ENCODE measurements at regions not wholly inside any gene's neighbourhood (a gene's known extent, or its start where the extent isn't known, plus 50 kb on each side); places are given as distances from the start of the nearest gene placed in this dataset.

GRCh38 chr4:60452266-60452665, 747.9 kb upstream of the ADGRL3 start:
- DNase-seq, result no peak
- no peak for FAIRE-seq
- H3K36me3 ChIP-seq (ENCODE audit: control insufficient read depth in 2 of 3, insufficient read depth in 3 of 3, low read length in 3 of 3), result no peaks in the 10 kb centered on the region

GRCh38 chr4:60455380-60455779, 744.7 kb upstream of the ADGRL3 start:
- DNase-seq, result no peak
- no peak for FAIRE-seq
- H3K9ac ChIP-seq (ENCODE audit: low read length in 3 of 3), result no peak overlapping the region
- intact Hi-C loops (cut with DNase I), result no loop called here
- no peaks in the 10 kb centered on the region for H3K9me3 ChIP-seq (ENCODE audit: control insufficient read depth in 2 of 3, insufficient read depth in 1 of 3, low read length in 3 of 3)
- no peaks in the 10 kb centered on the region for H3K36me3 ChIP-seq (ENCODE audit: control insufficient read depth in 2 of 3, insufficient read depth in 3 of 3, low read length in 3 of 3)
- no peaks in the 10 kb centered on the region for H3K4me1 ChIP-seq (ENCODE audit: control insufficient read depth in 2 of 3, insufficient read depth in 2 of 3, low read depth in 1 of 3, low read length in 3 of 3)
- no peak overlapping the region for H3K27ac ChIP-seq (ENCODE audit: low read depth in 2 of 2, low read length in 2 of 2)
- no peak for TF ChIP-seq CTCF (IDR thresholded peaks at IDR 0.05; ENCODE audit: borderline replicate concordance, extremely low read depth, insufficient read depth)
- no peak overlapping the region for H3K4me3 ChIP-seq (ENCODE audit: low read length in 3 of 3)
- no peaks in the 10 kb centered on the region for H3K27me3 ChIP-seq (ENCODE audit: control insufficient read depth, insufficient read depth, low read length)

More at GRCh38 chr4:60452266-60452665, 747.9 kb upstream of the ADGRL3 start:
- Histone ChIP-seq H3K9me3 (ENCODE audit: control insufficient read depth in 2 of 3, insufficient read depth in 1 of 3, low read length in 3 of 3) (no peaks in the 10 kb centered on the region), H3K4me3 (ENCODE audit: low read length in 3 of 3) (no peak overlapping the region), H3K27me3 (ENCODE audit: control insufficient read depth, insufficient read depth, low read length) (no peaks in the 10 kb centered on the region), H3K27ac (ENCODE audit: low read depth in 2 of 2, low read length in 2 of 2) (no peak overlapping the region), H3K9ac (ENCODE audit: low read length in 3 of 3) (no peak overlapping the region), H3K4me1 (ENCODE audit: control insufficient read depth in 2 of 3, insufficient read depth in 2 of 3, low read depth in 1 of 3, low read length in 3 of 3) (no peaks in the 10 kb centered on the region)
- intact Hi-C loops (cut with DNase I), result no loop called here
- TF ChIP-seq CTCF (IDR thresholded peaks at IDR 0.05; ENCODE audit: borderline replicate concordance, extremely low read depth, insufficient read depth), result no peak

GRCh38 chr4:60461551-60461950, 738.6 kb upstream of the ADGRL3 start:
- H3K9ac ChIP-seq (ENCODE audit: low read length in 3 of 3), result no peak overlapping the region
- no peak for TF ChIP-seq CTCF (IDR thresholded peaks at IDR 0.05; ENCODE audit: borderline replicate concordance, extremely low read depth, insufficient read depth)
- FAIRE-seq (no peak), DNase-seq (no peak)
- H3K9me3 ChIP-seq (ENCODE audit: control insufficient read depth in 2 of 3, insufficient read depth in 1 of 3, low read length in 3 of 3), result peaks cover 0 to 9% (median 0%) of the 10 kb centered on the region in 3 donors
- no peaks in the 10 kb centered on the region for H3K4me1 ChIP-seq (ENCODE audit: control insufficient read depth in 2 of 3, insufficient read depth in 2 of 3, low read depth in 1 of 3, low read length in 3 of 3)
- no peak overlapping the region for H3K4me3 ChIP-seq (ENCODE audit: low read length in 3 of 3)
- H3K27ac ChIP-seq (ENCODE audit: low read depth in 2 of 2, low read length in 2 of 2), result no peak overlapping the region
- no peaks in the 10 kb centered on the region for H3K27me3 ChIP-seq (ENCODE audit: control insufficient read depth, insufficient read depth, low read length)
- intact Hi-C loops (cut with DNase I), result no loop called here
- no peaks in the 10 kb centered on the region for H3K36me3 ChIP-seq (ENCODE audit: control insufficient read depth in 2 of 3, insufficient read depth in 3 of 3, low read length in 3 of 3)

- intact Hi-C loops (cut with DNase I), result no loop called here
- Histone ChIP-seq H3K9ac (ENCODE audit: low read length in 3 of 3) (no peak overlapping the region), H3K36me3 (ENCODE audit: control insufficient read depth in 2 of 3, insufficient read depth in 3 of 3, low read length in 3 of 3) (no peaks in the 10 kb centered on the region), H3K27ac (ENCODE audit: low read depth in 2 of 2, low read length in 2 of 2) (no peak overlapping the region), H3K4me3 (ENCODE audit: low read length in 3 of 3) (no peak overlapping the region), H3K4me1 (ENCODE audit: control insufficient read depth in 2 of 3, insufficient read depth in 2 of 3, low read depth in 1 of 3, low read length in 3 of 3) (no peaks in the 10 kb centered on the region), H3K27me3 (ENCODE audit: control insufficient read depth, insufficient read depth, low read length) (no peaks in the 10 kb centered on the region), H3K9me3 (ENCODE audit: control insufficient read depth in 2 of 3, insufficient read depth in 1 of 3, low read length in 3 of 3) (peaks cover 0 to 9% (median 0%) of the 10 kb centered on the region in 3 donors)
- DNase-seq (no peak), FAIRE-seq (no peak)
- TF ChIP-seq CTCF (IDR thresholded peaks at IDR 0.05; ENCODE audit: borderline replicate concordance, extremely low read depth, insufficient read depth), result no peak
Observed at GRCh38 chr4:60463857-60464502, 736.1 kb upstream of the ADGRL3 start.
